ENCODE measurements at regions not wholly inside any gene's neighbourhood (a gene's known extent, or its start where the extent isn't known, plus 50 kb on each side); places are given as distances from the start of the nearest gene placed in this dataset.
"Not testable (repeated sequence)": the region's sequence is repeated elsewhere in the genome, so short reads cannot be mapped to it uniquely, and the experiment has no call there.

DNA sequence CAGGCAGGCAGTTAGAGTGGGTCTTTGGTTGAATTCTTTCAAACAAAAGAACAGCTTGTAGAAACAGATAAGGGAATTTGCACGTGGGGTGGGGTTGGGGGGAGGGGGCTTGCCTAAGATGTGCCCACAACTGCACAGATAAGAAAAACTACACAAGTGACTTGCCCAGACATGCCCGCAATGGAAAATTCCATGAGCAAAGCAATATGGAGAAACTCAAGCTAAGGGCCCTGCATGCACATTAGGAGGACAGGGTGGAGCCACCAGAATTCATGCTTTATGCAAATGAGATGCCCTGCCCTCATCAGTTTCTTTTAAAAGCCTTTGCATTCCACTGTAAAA, 755.6 kb upstream of the MIR17HG start:
- H3K9ac ChIP-seq (ENCODE audit: low read length in 5 of 5): no peak overlapping the region
- H3K4me1 ChIP-seq (ENCODE audit: control insufficient read depth in 5 of 5, insufficient read depth in 5 of 5, low read length in 5 of 5): no peaks in the 10 kb centered on the region
- H3K9me3 ChIP-seq (ENCODE audit: control insufficient read depth in 5 of 5, low read length in 5 of 5): peaks cover 0 to 3% (median 0%) of the 10 kb centered on the region in 5 donors
- H3K36me3 ChIP-seq (ENCODE audit: control insufficient read depth in 5 of 5, insufficient read depth in 5 of 5, low read length in 5 of 5): no peaks in the 10 kb centered on the region
- H3K27me3 ChIP-seq (ENCODE audit: control insufficient read depth in 5 of 5, insufficient read depth in 4 of 5, low read length in 5 of 5): no peaks in the 10 kb centered on the region
- H3K4me3 ChIP-seq (ENCODE audit: low read depth in 1 of 5, low read length in 5 of 5): no peak overlapping the region
- H3K27ac ChIP-seq (ENCODE audit: low read depth, low read length): no peak overlapping the region

DNA sequence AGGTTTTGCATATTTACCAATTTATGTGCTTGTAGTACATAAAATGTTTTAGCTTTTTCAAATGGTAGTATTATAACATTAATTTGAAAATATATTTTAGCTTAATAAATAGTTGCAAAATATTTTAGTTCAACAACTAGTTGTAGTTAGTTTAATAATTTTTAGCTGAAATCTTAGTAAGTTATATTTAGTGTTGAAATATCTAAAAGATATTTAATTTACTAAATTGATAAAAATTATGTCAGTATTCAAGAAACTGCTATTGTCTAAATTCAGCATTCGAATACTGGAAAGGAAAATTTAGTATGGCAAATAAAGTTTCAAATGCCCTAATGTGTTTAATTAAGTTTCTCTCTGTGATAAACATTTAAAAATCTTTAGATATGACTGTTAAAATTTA, 754.5 kb upstream of the MIR17HG start:
- Histone ChIP-seq H3K9ac (ENCODE audit: low read length in 5 of 5) (no peak overlapping the region), H3K27ac (ENCODE audit: low read depth, low read length) (no peak overlapping the region), H3K36me3 (ENCODE audit: control insufficient read depth in 5 of 5, insufficient read depth in 5 of 5, low read length in 5 of 5) (no peaks in the 10 kb centered on the region)

DNA sequence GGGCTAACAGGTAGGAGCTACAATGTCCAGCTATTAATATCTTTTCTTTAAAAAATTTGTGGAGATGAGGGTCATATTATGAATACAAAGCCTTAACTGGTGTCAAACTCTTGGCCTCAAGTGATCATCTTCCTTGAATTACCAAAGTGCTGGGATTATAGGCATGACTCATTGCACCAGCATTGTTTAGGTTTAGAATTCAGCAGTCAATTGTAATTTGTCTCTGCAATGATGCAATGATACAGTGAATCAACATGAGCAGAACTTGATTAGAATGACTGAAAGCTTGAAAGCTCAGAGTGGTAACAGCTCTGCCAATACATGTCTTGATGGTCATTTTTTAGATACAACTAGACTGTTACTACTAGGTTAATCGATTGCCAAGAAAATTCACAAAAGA, 752.8 kb upstream of the MIR17HG start:
- H3K27me3 ChIP-seq (ENCODE audit: control insufficient read depth in 5 of 5, insufficient read depth in 4 of 5, low read length in 5 of 5): no peaks in the 10 kb centered on the region
- peaks cover 0 to 3% (median 0%) of the 10 kb centered on the region in 5 donors for H3K9me3 ChIP-seq (ENCODE audit: control insufficient read depth in 5 of 5, low read length in 5 of 5)
- H3K27ac ChIP-seq (ENCODE audit: low read depth, low read length): no peak overlapping the region
- H3K4me3 ChIP-seq (ENCODE audit: low read depth in 1 of 5, low read length in 5 of 5): no peak overlapping the region
- no peak overlapping the region for H3K9ac ChIP-seq (ENCODE audit: low read length in 5 of 5)
- no peaks in the 10 kb centered on the region for H3K36me3 ChIP-seq (ENCODE audit: control insufficient read depth in 5 of 5, insufficient read depth in 5 of 5, low read length in 5 of 5)
- H3K4me1 ChIP-seq (ENCODE audit: control insufficient read depth in 5 of 5, insufficient read depth in 5 of 5, low read length in 5 of 5): no peaks in the 10 kb centered on the region

More for the DNA sequence above, 754.5 kb upstream of the MIR17HG start:
- Histone ChIP-seq H3K4me1 (ENCODE audit: control insufficient read depth in 5 of 5, insufficient read depth in 5 of 5, low read length in 5 of 5) (no peaks in the 10 kb centered on the region), H3K27me3 (ENCODE audit: control insufficient read depth in 5 of 5, insufficient read depth in 4 of 5, low read length in 5 of 5) (no peaks in the 10 kb centered on the region), H3K9me3 (ENCODE audit: control insufficient read depth in 5 of 5, low read length in 5 of 5) (peaks cover 0 to 3% (median 0%) of the 10 kb centered on the region in 5 donors), H3K4me3 (ENCODE audit: low read depth in 1 of 5, low read length in 5 of 5) (no peak overlapping the region)

DNA sequence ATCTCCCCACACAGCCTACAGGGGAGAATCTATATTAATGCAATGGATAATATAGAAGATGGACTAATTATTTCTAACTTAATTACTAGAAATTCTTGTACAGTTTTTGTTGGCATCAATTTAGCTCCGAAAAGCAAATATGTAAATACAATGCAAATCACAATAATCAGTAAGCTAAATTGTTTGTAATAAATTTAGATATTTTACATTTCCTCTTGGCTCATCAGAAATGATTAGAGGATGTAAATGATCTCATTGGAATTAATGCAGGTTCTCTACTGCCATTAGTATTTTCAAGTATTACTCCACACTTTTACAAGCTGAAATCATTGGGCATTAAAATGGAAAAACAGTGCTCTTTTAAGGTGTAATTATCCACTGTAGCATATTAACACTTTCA, 741.8 kb upstream of the MIR17HG start:
- Histone ChIP-seq H3K4me1 (ENCODE audit: control insufficient read depth in 5 of 5, insufficient read depth in 5 of 5, low read length in 5 of 5) (no peaks in the 10 kb centered on the region), H3K36me3 (ENCODE audit: control insufficient read depth in 5 of 5, insufficient read depth in 5 of 5, low read length in 5 of 5) (no peaks in the 10 kb centered on the region), H3K27ac (ENCODE audit: low read depth, low read length) (no peak overlapping the region), H3K4me3 (ENCODE audit: low read depth in 1 of 5, low read length in 5 of 5) (no peak overlapping the region), H3K9ac (ENCODE audit: low read length in 5 of 5) (no peak overlapping the region), H3K27me3 (ENCODE audit: control insufficient read depth in 5 of 5, insufficient read depth in 4 of 5, low read length in 5 of 5) (no peaks in the 10 kb centered on the region), H3K9me3 (ENCODE audit: control insufficient read depth in 5 of 5, low read length in 5 of 5) (no peaks in the 10 kb centered on the region)

DNA sequence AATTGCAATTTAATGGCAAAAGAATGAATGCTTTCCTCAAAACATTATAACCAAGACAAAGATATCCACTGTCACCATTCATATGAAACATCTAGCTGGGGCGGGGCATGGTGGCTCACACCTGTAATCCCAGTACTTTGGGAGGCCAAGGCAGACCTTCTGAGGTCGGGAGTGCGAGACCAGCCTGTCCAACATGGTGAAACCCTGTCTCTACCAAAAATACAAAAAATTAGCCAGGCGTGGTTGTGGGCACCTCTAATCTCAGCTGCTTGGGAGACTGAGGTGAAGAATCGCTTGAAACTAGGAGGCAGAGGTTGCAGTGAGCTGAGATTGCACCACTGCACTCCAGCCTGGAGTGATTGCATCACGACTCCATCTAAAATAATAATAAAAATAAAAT, 740.6 kb upstream of the MIR17HG start:
- H3K27me3 ChIP-seq (ENCODE audit: control insufficient read depth in 5 of 5, insufficient read depth in 4 of 5, low read length in 5 of 5); H3K36me3 ChIP-seq (ENCODE audit: control insufficient read depth in 5 of 5, insufficient read depth in 5 of 5, low read length in 5 of 5); H3K27ac ChIP-seq (ENCODE audit: low read depth, low read length); H3K9me3 ChIP-seq (ENCODE audit: control insufficient read depth in 5 of 5, low read length in 5 of 5); H3K4me3 ChIP-seq (ENCODE audit: low read depth in 1 of 5, low read length in 5 of 5); H3K4me1 ChIP-seq (ENCODE audit: control insufficient read depth in 5 of 5, insufficient read depth in 5 of 5, low read length in 5 of 5); H3K9ac ChIP-seq (ENCODE audit: low read length in 5 of 5): not testable (repeated sequence)

DNA sequence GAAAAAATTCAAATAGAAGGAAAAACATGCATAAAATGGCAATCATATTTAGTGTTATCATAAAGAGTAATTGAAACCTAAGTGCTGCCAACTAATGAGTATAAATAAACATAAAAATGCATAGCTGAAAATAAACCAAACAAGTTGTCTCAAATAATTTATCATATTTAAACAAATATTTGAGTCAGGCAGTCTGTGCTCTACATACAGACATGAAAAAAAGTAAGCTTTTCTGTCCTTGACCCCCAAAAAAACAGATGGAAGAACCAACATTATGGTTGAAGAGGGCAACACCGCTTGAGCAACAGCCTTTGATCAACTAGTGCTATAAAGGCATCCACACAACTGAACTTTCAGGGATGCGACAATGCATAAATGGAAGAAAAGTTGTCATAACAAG, 735.1 kb upstream of the MIR17HG start:
- H3K36me3 ChIP-seq (ENCODE audit: control insufficient read depth in 5 of 5, insufficient read depth in 5 of 5, low read length in 5 of 5): no peaks in the 10 kb centered on the region
- peaks cover 0 to 7% (median 0%) of the 10 kb centered on the region in 5 donors for H3K9me3 ChIP-seq (ENCODE audit: control insufficient read depth in 5 of 5, low read length in 5 of 5)
- H3K9ac ChIP-seq (ENCODE audit: low read length in 5 of 5): no peak overlapping the region
- H3K27ac ChIP-seq (ENCODE audit: low read depth, low read length): no peak overlapping the region
- H3K4me1 ChIP-seq (ENCODE audit: control insufficient read depth in 5 of 5, insufficient read depth in 5 of 5, low read length in 5 of 5): no peaks in the 10 kb centered on the region
- no peak overlapping the region for H3K4me3 ChIP-seq (ENCODE audit: low read depth in 1 of 5, low read length in 5 of 5)
- H3K27me3 ChIP-seq (ENCODE audit: control insufficient read depth in 5 of 5, insufficient read depth in 4 of 5, low read length in 5 of 5): no peaks in the 10 kb centered on the region

DNA sequence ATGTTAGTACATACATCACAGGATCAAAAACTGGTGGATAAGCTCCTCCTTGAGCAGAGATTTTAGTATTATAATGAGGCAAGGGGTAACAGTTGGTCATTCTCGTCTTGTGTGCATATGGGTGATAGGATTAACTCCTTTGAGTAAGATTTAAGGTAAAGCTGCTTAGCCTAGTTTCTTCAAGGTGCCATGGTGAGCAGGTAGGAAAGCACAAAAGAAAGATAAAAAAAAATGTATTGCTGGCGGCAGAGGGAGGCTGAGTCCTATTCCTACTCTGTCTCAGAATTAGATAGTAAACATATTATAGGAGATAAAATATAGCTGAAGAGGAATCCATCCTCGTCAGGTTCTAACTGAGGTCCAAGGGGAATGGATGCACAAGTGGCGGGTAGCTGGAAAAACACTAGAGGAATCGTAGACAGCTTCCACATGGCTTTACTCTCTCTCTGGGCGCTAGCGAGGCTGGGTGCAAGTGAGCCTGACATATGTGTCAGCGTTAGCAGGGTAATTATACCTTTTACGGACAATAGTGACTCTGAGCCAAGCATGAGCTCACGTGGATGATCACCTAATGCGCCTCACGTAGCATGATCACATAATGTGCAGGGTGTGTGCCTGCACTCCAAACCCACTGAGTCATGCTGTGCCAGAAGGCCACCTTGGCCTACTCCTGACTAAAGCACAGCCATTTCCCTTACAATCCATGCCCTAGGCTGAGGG, 734.3 kb upstream of the MIR17HG start:
- H3K27ac ChIP-seq (ENCODE audit: low read depth, low read length): no peak overlapping the region
- H3K9ac ChIP-seq (ENCODE audit: low read length in 5 of 5): no peak overlapping the region
- no peak overlapping the region for H3K4me3 ChIP-seq (ENCODE audit: low read depth in 1 of 5, low read length in 5 of 5)
- H3K9me3 ChIP-seq (ENCODE audit: control insufficient read depth in 5 of 5, low read length in 5 of 5): peaks cover 0 to 7% (median 0%) of the 10 kb centered on the region in 5 donors
- H3K4me1 ChIP-seq (ENCODE audit: control insufficient read depth in 5 of 5, insufficient read depth in 5 of 5, low read length in 5 of 5): no peaks in the 10 kb centered on the region
- H3K36me3 ChIP-seq (ENCODE audit: control insufficient read depth in 5 of 5, insufficient read depth in 5 of 5, low read length in 5 of 5): no peaks in the 10 kb centered on the region
- H3K27me3 ChIP-seq (ENCODE audit: control insufficient read depth in 5 of 5, insufficient read depth in 4 of 5, low read length in 5 of 5): no peaks in the 10 kb centered on the region

DNA sequence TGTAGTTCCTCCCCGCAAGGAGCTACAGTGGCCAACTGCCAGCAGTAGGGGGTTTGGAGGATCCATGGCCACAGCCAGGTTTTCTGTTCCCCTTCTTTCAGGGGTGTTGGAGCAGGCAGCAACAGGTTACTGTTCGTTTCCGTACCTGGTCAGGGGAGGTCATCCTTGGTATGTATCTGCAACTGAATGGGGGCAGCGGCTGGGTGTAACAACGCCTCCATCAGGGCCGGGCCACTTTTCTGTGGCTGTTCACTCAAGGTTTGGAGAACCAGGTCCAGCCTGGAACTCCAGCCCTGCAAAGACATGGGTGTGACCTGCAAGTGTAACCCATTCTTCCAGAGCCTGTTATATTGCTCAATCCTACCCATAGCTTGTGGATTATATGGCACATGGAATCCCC, 732.3 kb upstream of the MIR17HG start:
- Histone ChIP-seq H3K4me1 (ENCODE audit: control insufficient read depth in 5 of 5, insufficient read depth in 5 of 5, low read length in 5 of 5) (no peaks in the 10 kb centered on the region), H3K36me3 (ENCODE audit: control insufficient read depth in 5 of 5, insufficient read depth in 5 of 5, low read length in 5 of 5) (no peaks in the 10 kb centered on the region), H3K9ac (ENCODE audit: low read length in 5 of 5) (no peak overlapping the region), H3K27me3 (ENCODE audit: control insufficient read depth in 5 of 5, insufficient read depth in 4 of 5, low read length in 5 of 5) (no peaks in the 10 kb centered on the region), H3K27ac (ENCODE audit: low read depth, low read length) (no peak overlapping the region), H3K4me3 (ENCODE audit: low read depth in 1 of 5, low read length in 5 of 5) (no peak overlapping the region), H3K9me3 (ENCODE audit: control insufficient read depth in 5 of 5, low read length in 5 of 5) (peaks cover 0 to 7% (median 0%) of the 10 kb centered on the region in 5 donors)

DNA sequence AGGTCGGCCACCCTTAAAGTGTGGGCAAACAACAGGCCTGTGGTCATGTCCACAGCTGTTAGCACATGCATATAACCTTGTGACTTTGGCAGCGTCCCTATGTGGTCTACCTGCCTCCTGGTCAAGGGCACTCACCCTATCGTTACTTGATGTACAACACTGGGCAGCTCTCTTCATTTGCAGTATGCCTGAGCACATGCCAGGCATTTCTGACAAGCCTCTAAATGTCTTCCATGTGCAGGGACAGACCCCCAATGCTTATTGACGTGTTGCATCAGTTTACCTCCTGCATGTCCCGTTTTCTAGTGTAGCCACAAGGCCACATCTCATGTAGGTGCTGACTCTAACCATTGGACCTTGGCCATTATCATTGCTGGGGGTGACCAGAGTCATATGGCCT, 731.7 kb upstream of the MIR17HG start:
- Histone ChIP-seq H3K4me3 (ENCODE audit: low read depth in 1 of 5, low read length in 5 of 5) (no peak overlapping the region), H3K4me1 (ENCODE audit: control insufficient read depth in 5 of 5, insufficient read depth in 5 of 5, low read length in 5 of 5) (no peaks in the 10 kb centered on the region), H3K9ac (ENCODE audit: low read length in 5 of 5) (no peak overlapping the region), H3K27me3 (ENCODE audit: control insufficient read depth in 5 of 5, insufficient read depth in 4 of 5, low read length in 5 of 5) (no peaks in the 10 kb centered on the region), H3K36me3 (ENCODE audit: control insufficient read depth in 5 of 5, insufficient read depth in 5 of 5, low read length in 5 of 5) (no peaks in the 10 kb centered on the region), H3K27ac (ENCODE audit: low read depth, low read length) (no peak overlapping the region), H3K9me3 (ENCODE audit: control insufficient read depth in 5 of 5, low read length in 5 of 5) (peaks cover 0 to 7% (median 0%) of the 10 kb centered on the region in 5 donors)

DNA sequence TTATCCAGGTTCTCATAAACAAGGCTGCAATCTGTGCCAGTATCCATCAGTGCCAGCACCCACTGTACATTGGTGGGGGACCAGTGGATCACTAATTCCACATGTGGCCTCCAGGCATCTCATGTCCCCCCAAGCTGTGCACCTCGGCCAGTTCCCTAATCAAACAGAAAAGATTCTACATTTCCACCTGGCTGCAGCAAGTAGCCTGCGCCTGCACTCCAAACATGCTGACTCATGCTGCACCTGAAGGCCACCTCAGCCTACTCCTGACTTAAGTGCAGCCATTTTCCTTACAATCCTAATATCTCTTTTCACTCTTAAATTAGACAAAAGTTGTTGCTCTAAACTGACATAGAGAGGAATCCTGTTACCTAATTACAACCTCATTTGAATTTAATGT, 729.4 kb upstream of the MIR17HG start:
- H3K9ac ChIP-seq (ENCODE audit: low read length in 5 of 5): no peak overlapping the region
- H3K4me1 ChIP-seq (ENCODE audit: control insufficient read depth in 5 of 5, insufficient read depth in 5 of 5, low read length in 5 of 5): no peaks in the 10 kb centered on the region
- no peak overlapping the region for H3K27ac ChIP-seq (ENCODE audit: low read depth, low read length)
- no peaks in the 10 kb centered on the region for H3K36me3 ChIP-seq (ENCODE audit: control insufficient read depth in 5 of 5, insufficient read depth in 5 of 5, low read length in 5 of 5)
- peaks cover 0 to 7% (median 0%) of the 10 kb centered on the region in 5 donors for H3K9me3 ChIP-seq (ENCODE audit: control insufficient read depth in 5 of 5, low read length in 5 of 5)
- no peak overlapping the region for H3K4me3 ChIP-seq (ENCODE audit: low read depth in 1 of 5, low read length in 5 of 5)
- H3K27me3 ChIP-seq (ENCODE audit: control insufficient read depth in 5 of 5, insufficient read depth in 4 of 5, low read length in 5 of 5): no peaks in the 10 kb centered on the region

Measured in subcutaneous abdominal adipose tissue (tissue), 5 donors.